ENCODE measurements at regions not wholly inside any gene's neighbourhood (a gene's known extent, or its start where the extent isn't known, plus 50 kb on each side); places are given as distances from the start of the nearest gene placed in this dataset.
"Not testable (repeated sequence)": the region's sequence is repeated elsewhere in the genome, so short reads cannot be mapped to it uniquely, and the experiment has no call there.

DNA sequence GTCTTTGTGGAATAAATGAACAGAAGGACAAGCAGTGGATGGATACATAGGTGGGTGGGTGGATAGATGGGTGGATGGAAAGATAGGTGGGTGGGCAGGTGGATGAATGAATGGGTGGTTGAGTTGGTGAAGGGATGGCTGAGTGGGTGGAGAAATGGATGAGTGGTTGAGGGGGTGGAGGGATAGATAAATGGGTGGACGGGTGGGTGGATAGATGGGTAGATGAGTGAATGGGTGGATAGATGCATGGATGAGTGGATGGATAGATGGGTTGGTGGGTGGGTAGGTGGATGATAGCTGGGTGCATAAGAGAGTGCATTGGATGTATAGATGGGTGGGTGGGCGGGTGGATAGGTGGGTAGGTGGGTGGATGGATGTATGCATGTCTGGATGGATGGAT, 63.5 kb downstream of the UNC93B1 start:
- not testable (repeated sequence) for H3K27ac ChIP-seq (ENCODE audit: poor library complexity, severe bottlenecking); H3K4me3 ChIP-seq (ENCODE audit: severe bottlenecking); DNase-seq (ENCODE audit: low spot score); H3K4me1 ChIP-seq (ENCODE audit: insufficient read depth, poor library complexity, severe bottlenecking); H3K9me3 ChIP-seq (ENCODE audit: severe bottlenecking); H3K27me3 ChIP-seq (ENCODE audit: insufficient read depth, poor library complexity, severe bottlenecking); H3K36me3 ChIP-seq (ENCODE audit: low read depth); ATAC-seq (ENCODE audit: low read depth)

- not testable (repeated sequence) for DNase-seq (ENCODE audit: low spot score); H3K4me3 ChIP-seq (ENCODE audit: severe bottlenecking); ATAC-seq (ENCODE audit: low read depth); H3K27ac ChIP-seq (ENCODE audit: poor library complexity, severe bottlenecking); H3K9me3 ChIP-seq (ENCODE audit: severe bottlenecking); H3K36me3 ChIP-seq (ENCODE audit: low read depth); H3K4me1 ChIP-seq (ENCODE audit: insufficient read depth, poor library complexity, severe bottlenecking); H3K27me3 ChIP-seq (ENCODE audit: insufficient read depth, poor library complexity, severe bottlenecking)
These were observed 64.9 kb downstream of the UNC93B1 start for GRCh38 chr11:67938964-67939363.

DNA sequence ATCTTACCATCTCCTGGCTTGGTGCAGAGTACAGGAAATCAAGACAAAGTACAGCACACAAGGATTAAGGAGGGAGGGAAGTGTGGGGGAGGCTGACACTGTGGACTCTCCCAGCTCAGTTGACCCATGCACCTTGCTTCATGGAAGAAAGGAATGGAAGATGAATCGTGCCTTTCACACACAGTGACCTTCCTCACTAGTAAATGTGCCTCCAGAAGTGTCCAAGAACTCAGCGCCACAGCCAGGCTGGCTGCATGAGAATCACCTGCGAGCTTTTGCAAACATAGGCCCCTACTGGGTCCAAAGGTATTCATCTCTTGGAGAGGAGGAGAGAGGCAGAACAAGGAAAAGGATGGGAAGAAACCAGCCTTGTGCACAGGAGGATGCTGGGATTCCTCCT, 65.5 kb downstream of the UNC93B1 start:
- not testable (repeated sequence) for H3K27ac ChIP-seq (ENCODE audit: poor library complexity, severe bottlenecking); DNase-seq (ENCODE audit: low spot score); H3K36me3 ChIP-seq (ENCODE audit: low read depth); H3K9me3 ChIP-seq (ENCODE audit: severe bottlenecking); H3K27me3 ChIP-seq (ENCODE audit: insufficient read depth, poor library complexity, severe bottlenecking); H3K4me3 ChIP-seq (ENCODE audit: severe bottlenecking); ATAC-seq (ENCODE audit: low read depth); H3K4me1 ChIP-seq (ENCODE audit: insufficient read depth, poor library complexity, severe bottlenecking)

GRCh38 chr11:67923565-67923964, 80.3 kb downstream of the UNC93B1 start:
- not testable (repeated sequence) for DNase-seq (ENCODE audit: low spot score); H3K4me3 ChIP-seq (ENCODE audit: severe bottlenecking); ATAC-seq (ENCODE audit: low read depth)

DNA sequence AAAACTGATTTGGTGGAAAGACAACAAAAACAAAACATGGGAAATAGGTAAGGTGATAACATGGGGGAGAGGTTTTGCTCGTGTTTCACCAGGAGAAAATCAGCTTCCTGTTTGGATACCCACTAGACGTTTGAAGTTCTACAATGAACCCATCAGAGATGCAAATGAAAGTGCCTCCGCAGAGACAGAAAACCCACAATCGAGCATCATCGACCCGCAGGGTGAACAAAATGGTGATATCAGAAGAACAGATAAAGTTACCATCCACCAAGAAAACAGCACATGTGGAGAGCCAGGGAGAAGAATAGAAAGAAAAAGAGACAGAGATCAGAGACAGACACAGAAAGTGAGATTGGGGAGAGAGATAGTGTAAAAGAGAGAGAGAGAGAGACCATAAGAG, 83.4 kb downstream of the UNC93B1 start:
- H3K9me3 ChIP-seq (ENCODE audit: severe bottlenecking); H3K27me3 ChIP-seq (ENCODE audit: insufficient read depth, poor library complexity, severe bottlenecking); H3K4me3 ChIP-seq (ENCODE audit: severe bottlenecking); ATAC-seq (ENCODE audit: low read depth); H3K4me1 ChIP-seq (ENCODE audit: insufficient read depth, poor library complexity, severe bottlenecking); H3K27ac ChIP-seq (ENCODE audit: poor library complexity, severe bottlenecking); DNase-seq (ENCODE audit: low spot score); H3K36me3 ChIP-seq (ENCODE audit: low read depth): not testable (repeated sequence)

More at GRCh38 chr11:67923565-67923964, 80.3 kb downstream of the UNC93B1 start:
- H3K36me3 ChIP-seq (ENCODE audit: low read depth); H3K27ac ChIP-seq (ENCODE audit: poor library complexity, severe bottlenecking); H3K4me1 ChIP-seq (ENCODE audit: insufficient read depth, poor library complexity, severe bottlenecking); H3K9me3 ChIP-seq (ENCODE audit: severe bottlenecking); H3K27me3 ChIP-seq (ENCODE audit: insufficient read depth, poor library complexity, severe bottlenecking): not testable (repeated sequence)

- not testable (repeated sequence) for H3K4me1 ChIP-seq (ENCODE audit: insufficient read depth, poor library complexity, severe bottlenecking); H3K9me3 ChIP-seq (ENCODE audit: severe bottlenecking); ATAC-seq (ENCODE audit: low read depth); H3K27ac ChIP-seq (ENCODE audit: poor library complexity, severe bottlenecking); DNase-seq (ENCODE audit: low spot score); H3K4me3 ChIP-seq (ENCODE audit: severe bottlenecking); H3K27me3 ChIP-seq (ENCODE audit: insufficient read depth, poor library complexity, severe bottlenecking); H3K36me3 ChIP-seq (ENCODE audit: low read depth)
These were observed 91.7 kb downstream of the UNC93B1 start for GRCh38 chr11:67912184-67912583.

- H3K27me3 ChIP-seq (ENCODE audit: insufficient read depth, poor library complexity, severe bottlenecking); DNase-seq (ENCODE audit: low spot score); H3K36me3 ChIP-seq (ENCODE audit: low read depth); H3K27ac ChIP-seq (ENCODE audit: poor library complexity, severe bottlenecking); ATAC-seq (ENCODE audit: low read depth); H3K9me3 ChIP-seq (ENCODE audit: severe bottlenecking); H3K4me1 ChIP-seq (ENCODE audit: insufficient read depth, poor library complexity, severe bottlenecking); H3K4me3 ChIP-seq (ENCODE audit: severe bottlenecking): not testable (repeated sequence)
These were observed 92.7 kb downstream of the UNC93B1 start for GRCh38 chr11:67911211-67911610.

GRCh38 chr11:67910803-67911202, 93.1 kb downstream of the UNC93B1 start:
- H3K9me3 ChIP-seq (ENCODE audit: severe bottlenecking); H3K27me3 ChIP-seq (ENCODE audit: insufficient read depth, poor library complexity, severe bottlenecking); H3K4me3 ChIP-seq (ENCODE audit: severe bottlenecking); H3K4me1 ChIP-seq (ENCODE audit: insufficient read depth, poor library complexity, severe bottlenecking); H3K36me3 ChIP-seq (ENCODE audit: low read depth); H3K27ac ChIP-seq (ENCODE audit: poor library complexity, severe bottlenecking); ATAC-seq (ENCODE audit: low read depth); DNase-seq (ENCODE audit: low spot score): not testable (repeated sequence)

GRCh38 chr11:67906969-67907368, 96.9 kb downstream of the UNC93B1 start:
- H3K9me3 ChIP-seq (ENCODE audit: severe bottlenecking); DNase-seq (ENCODE audit: low spot score); H3K4me1 ChIP-seq (ENCODE audit: insufficient read depth, poor library complexity, severe bottlenecking); H3K27me3 ChIP-seq (ENCODE audit: insufficient read depth, poor library complexity, severe bottlenecking); H3K36me3 ChIP-seq (ENCODE audit: low read depth); H3K4me3 ChIP-seq (ENCODE audit: severe bottlenecking); ATAC-seq (ENCODE audit: low read depth); H3K27ac ChIP-seq (ENCODE audit: poor library complexity, severe bottlenecking): not testable (repeated sequence)

- H3K27me3 ChIP-seq (ENCODE audit: insufficient read depth, poor library complexity, severe bottlenecking), result not testable (repeated sequence)
These were observed 104.4 kb downstream of the UNC93B1 start for GRCh38 chr11:67899462-67899861.

GRCh38 chr11:67893487-67893886, 110.4 kb downstream of the UNC93B1 start:
- DNase-seq (ENCODE audit: low spot score); H3K4me3 ChIP-seq (ENCODE audit: severe bottlenecking); H3K36me3 ChIP-seq (ENCODE audit: low read depth); H3K27me3 ChIP-seq (ENCODE audit: insufficient read depth, poor library complexity, severe bottlenecking); H3K4me1 ChIP-seq (ENCODE audit: insufficient read depth, poor library complexity, severe bottlenecking); H3K9me3 ChIP-seq (ENCODE audit: severe bottlenecking); H3K27ac ChIP-seq (ENCODE audit: poor library complexity, severe bottlenecking); ATAC-seq (ENCODE audit: low read depth): not testable (repeated sequence)

More at GRCh38 chr11:67899462-67899861, 104.4 kb downstream of the UNC93B1 start:
- H3K9me3 ChIP-seq (ENCODE audit: severe bottlenecking); DNase-seq (ENCODE audit: low spot score); H3K27ac ChIP-seq (ENCODE audit: poor library complexity, severe bottlenecking); H3K4me1 ChIP-seq (ENCODE audit: insufficient read depth, poor library complexity, severe bottlenecking); H3K36me3 ChIP-seq (ENCODE audit: low read depth); ATAC-seq (ENCODE audit: low read depth); H3K4me3 ChIP-seq (ENCODE audit: severe bottlenecking): not testable (repeated sequence)

- not testable (repeated sequence) for H3K27me3 ChIP-seq (ENCODE audit: insufficient read depth, poor library complexity, severe bottlenecking); H3K9me3 ChIP-seq (ENCODE audit: severe bottlenecking); H3K27ac ChIP-seq (ENCODE audit: poor library complexity, severe bottlenecking); H3K4me1 ChIP-seq (ENCODE audit: insufficient read depth, poor library complexity, severe bottlenecking); H3K36me3 ChIP-seq (ENCODE audit: low read depth); H3K4me3 ChIP-seq (ENCODE audit: severe bottlenecking); DNase-seq (ENCODE audit: low spot score); ATAC-seq (ENCODE audit: low read depth)
These were observed 114.3 kb downstream of the UNC93B1 start for GRCh38 chr11:67889646-67890045.

All from RWPE2 (cell line).